GM21381 (cell line): ENCODE measurements at regions not wholly inside any gene's neighbourhood (a gene's known extent, or its start where the extent isn't known, plus 50 kb on each side); places are given as distances from the start of the nearest gene placed in this dataset.

ENCODE experiments used
- ATAC-seq: cut with Tn5 transposase; IDR thresholded peaks from one replicate; pipeline ENCODE4 v1.9.1; 2021; ENCODE audit warnings: mild to moderate bottlenecking, moderate library complexity; ENCODE audit not compliant: unreplicated experiment

- ATAC-seq = no peak
These were observed 1317.7 kb downstream of the MRPL39 start for GRCh38 chr21:24289539-24289938.

DNA sequence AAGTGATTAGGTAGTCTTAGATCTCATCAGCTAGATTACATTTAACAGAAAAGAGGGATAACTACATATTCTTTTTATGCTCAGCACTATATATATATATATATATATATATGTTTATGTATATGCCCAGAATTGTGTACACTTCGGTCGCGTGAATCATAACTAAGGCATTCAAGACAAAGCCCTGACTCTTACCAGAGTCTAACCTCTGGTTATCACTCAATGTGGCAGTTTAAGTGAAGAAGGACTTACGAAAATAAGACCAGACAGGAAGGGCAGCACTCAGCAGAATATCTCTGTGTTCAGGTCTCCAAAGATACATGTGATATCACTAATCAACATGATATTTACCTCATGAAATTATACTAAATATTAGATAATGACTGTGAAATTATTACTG, 1326.7 kb downstream of the MRPL39 start:
- no peak for ATAC-seq

DNA sequence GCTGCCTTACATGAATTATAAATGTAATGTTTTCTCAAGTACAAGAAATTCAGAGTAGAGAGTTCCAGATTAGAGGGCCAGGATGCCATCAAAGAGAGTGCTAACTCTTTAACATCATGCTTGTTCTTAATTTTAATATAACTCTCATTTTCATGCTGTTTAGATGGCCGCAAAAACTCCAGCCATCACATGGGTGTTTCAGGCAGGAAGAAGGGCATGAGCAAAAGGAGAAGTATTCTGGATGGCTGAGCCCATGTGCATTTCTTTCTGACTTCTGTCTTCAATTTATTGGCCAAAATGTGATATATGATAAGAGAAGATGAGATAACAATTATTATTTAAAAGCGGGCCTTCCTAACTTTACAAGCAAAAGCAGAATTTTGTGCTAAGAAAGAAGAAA, 1328.6 kb downstream of the MRPL39 start:
- no peak for ATAC-seq

DNA sequence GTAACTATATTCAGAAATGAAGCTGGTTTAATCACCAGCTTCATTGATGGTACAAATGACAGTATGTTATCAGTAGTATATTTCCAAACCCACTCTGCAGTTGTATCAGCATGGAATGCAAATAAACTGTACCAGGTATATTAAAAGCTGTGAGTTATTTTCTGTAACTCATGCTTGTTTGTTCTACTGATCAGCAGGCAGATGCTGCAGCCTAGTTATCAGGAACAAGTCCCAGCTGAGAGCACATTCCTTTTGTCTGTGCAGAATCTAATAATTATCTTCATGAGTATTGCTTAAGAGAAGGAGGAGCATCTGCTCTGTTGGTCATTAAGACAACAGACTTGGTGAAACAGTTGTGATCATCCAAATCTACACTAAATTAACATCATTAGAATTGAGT, 1331.1 kb downstream of the MRPL39 start:
- ATAC-seq = no peak

- no peak for ATAC-seq
These were observed 1331.7 kb downstream of the MRPL39 start for GRCh38 chr21:24275616-24276015.

DNA sequence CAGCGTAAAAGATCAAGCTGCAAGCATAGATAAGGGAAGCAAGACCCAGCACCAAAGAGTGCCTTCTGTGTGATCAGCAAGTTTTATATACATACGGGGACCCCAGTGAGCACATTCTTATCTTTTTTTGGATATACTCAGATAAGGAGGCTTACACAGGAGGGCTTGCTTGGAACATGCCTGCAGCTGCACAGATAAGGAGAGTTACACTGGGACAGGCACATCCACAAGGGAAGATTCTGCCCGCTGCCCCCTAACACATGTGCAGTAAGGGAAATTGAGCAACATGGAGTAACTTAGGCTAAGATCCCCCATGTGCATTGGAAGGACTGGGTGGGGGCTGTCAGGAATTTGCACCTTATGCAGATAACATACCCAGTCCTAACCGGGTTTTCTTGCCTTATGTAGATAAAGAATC, 1334.8 kb downstream of the MRPL39 start:
- ATAC-seq = no peak

DNA sequence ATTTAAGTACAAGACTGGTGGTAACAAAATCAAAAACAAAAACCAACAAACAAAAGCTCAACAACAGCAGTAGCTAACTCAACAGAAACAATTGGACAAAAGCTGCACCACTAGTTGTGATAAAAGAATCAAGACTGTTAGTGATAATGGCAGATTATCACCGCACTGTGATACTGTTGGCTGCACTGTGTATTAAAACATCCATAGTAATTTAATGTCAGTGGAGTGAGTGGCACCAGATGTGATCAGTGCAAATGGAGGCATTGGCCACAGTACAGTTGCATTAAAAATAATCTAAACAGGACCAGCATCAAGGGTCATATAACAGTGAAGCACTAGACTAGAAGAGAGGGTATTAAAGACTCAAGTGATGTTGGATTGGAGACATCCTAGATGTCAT, 1341.3 kb downstream of the MRPL39 start:
- ATAC-seq = no peak

DNA sequence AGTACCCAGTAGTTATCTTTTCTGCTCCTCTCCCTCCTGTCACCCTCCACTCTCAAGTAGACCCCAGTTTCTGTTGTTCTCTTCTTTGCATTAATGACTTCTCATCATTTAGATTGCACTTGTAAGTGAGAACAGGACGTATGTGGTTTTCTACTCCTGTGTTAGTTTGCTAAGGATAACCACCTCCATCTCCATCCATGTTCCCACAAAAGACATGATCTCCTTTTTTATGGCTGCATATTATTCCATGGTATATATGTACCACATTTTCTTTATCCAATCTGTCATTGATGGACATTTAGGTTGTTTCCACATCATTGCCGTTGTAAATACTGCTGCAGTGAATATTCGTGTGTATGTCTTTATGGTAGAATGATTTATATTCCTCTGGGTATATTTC, 1346.5 kb downstream of the MRPL39 start:
- no peak for ATAC-seq

DNA sequence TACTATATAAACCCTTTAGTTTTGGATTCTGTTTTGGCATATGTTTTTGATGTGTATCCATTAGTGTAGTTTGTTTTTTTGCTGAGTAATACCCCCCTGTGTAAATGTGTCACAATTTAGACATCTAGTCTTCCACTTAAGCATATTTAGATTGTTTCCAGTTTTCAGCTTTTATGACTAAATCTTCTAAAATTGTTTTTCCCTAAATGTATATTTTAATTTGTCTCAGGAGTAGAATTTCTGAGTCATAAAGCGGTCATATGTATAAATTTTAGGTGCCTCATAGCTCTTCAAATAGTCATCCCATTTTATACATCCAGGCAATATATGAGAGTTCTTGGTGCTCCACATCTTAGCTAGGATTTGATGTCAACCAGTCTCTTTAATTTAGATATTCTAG, 1348.0 kb downstream of the MRPL39 start:
- ATAC-seq = no peak

DNA sequence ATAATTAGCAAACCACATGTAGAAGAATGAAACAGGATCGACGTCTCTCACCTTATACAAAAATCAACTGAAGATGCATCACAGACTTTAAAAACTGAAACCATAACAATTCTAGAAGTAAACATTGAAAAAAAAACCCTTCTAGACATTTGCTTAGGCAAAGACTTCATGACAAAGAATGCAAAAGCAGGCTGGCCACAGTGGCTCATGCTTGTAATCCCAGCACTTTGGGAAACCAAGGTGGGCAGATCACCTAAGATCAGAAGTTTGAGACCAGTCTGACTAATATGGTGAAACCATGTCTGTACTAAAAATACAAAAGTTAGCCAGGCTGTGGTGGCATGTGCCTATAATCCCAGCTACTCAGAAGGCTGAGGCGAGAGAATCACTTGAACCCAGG, 1351.7 kb downstream of the MRPL39 start:
- no peak for ATAC-seq

GRCh38 chr21:24225431-24225830, 1381.8 kb downstream of the MRPL39 start:
- no peak for ATAC-seq

- no peak for ATAC-seq
These were observed 1382.9 kb downstream of the MRPL39 start for GRCh38 chr21:24224422-24224821.

DNA sequence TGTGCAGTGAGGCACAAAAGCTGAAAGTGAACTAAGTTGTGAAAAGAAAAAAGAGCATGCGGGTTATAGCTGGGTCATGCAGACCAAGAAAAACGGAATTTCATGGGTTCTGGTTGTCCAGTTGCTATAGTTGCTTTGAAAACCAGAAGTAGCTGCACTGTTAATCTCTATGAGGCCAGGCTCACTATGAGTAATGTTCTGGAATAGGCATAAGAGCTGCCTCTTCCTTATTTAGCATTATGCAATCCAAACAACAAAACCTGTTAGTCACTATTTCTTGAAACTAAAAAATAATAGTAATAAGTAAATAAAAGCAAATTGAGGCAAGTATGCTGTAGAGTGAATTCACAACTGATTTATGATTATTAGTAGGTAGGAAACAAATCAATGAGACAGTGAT, 1383.7 kb downstream of the MRPL39 start:
- ATAC-seq = no peak

DNA sequence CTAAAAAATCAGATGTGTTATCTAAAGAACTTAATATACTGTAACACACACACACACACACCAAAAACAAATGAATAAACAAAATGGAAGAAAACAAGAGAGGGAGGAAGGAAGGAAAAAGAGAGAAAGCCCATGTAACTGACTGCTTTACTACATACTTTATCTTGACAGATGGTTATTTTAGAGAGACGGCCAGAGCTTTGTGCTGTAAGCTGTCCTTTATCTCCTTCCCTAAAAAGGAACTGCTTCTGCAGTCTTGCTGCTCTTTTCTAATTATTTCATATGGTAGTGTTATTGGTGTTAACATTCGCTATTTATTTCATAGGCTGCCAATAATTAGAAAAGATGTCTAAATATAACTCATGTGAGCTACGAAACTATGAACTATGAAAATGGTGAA, 1384.6 kb downstream of the MRPL39 start:
- ATAC-seq = no peak

DNA sequence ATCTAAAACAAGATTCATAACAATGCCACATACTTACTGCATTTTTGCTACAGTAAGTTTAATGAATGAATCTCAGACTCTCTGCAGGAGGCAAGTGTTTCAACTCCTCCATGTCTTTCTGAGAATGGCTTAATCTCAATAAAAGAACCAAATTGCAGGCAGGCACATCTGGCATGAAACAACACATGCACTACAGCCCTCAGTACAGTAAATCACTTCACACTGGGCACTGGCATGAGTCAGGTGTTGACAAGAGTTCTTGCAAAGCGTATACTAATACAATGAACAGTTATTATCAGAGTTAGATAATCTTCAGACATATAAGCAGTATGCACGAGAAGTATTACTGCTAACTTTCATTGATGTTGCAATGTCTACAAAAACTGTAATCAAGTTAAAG, 1386.8 kb downstream of the MRPL39 start:
- no peak for ATAC-seq

DNA sequence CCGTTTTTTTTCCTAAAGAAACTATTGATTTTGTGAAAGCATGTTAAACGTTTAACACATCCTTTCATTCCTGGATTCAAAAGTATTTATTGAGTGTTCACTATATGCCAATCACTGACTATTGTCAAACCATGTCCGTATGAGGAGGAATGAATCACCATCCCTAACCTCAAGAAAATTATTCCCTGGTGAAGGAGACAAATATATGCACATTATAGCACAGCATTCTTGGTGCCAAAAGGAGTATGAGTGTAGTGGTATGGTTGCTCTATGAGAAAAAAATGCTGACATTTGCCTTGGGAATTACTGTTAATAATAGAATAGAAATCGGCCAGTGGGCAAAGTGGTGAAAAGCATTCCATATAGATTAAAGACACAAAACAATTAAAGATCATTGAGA, 1390.1 kb downstream of the MRPL39 start:
- ATAC-seq = no peak

- ATAC-seq = no peak
These were observed 1397.2 kb downstream of the MRPL39 start for GRCh38 chr21:24210130-24210529.

- no peak for ATAC-seq
These were observed 1398.6 kb downstream of the MRPL39 start for GRCh38 chr21:24208562-24209260.

DNA sequence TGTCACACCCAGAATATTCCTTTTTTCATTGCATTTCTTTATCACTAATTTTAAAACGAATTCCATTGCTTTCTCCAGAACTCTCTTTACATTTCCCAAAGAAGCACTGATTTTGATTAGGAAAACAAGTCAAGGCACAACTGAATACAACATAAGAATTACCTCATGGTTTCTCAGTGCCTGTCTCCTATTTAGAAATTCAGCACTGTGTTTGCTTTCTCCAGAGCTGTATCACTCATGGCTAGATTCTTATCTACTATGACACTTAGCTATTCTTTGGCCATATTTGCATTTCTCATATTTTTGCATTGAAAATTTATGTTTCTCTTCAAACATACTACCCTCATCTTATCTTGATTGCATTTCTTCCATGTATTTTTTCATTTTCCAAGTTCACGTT, 1402.0 kb downstream of the MRPL39 start:
- ATAC-seq = no peak

GRCh38 chr21:24204641-24205040, 1402.6 kb downstream of the MRPL39 start:
- ATAC-seq = no peak

- peak; percentile 78 for ATAC-seq
These were observed 1407.2 kb downstream of the MRPL39 start for GRCh38 chr21:24200052-24200451.

- no peak for ATAC-seq
These were observed 1409.4 kb downstream of the MRPL39 start for GRCh38 chr21:24197923-24198322.

GRCh38 chr21:24197132-24197643, 1410.1 kb downstream of the MRPL39 start:
- peak; percentile 66 for ATAC-seq
